OCI-LY3 (cell line): ENCODE measurements at regions not wholly inside any gene's neighbourhood (a gene's known extent, or its start where the extent isn't known, plus 50 kb on each side); places are given as distances from the start of the nearest gene placed in this dataset.
"Not testable (repeated sequence)": the region's sequence is repeated elsewhere in the genome, so short reads cannot be mapped to it uniquely, and the experiment has no call there.

Experiments used
- H2AFZ ChIP-seq: fragments of 200-600, 300-600 bp; shearing (Covaris generic); 2 replicates; pipeline ENCODE4 v1.6.0; 2014; ENCODE audit warnings: antibody characterized with exemption, low read depth, low read length
- H3K27ac ChIP-seq: fragments of 200-600, 300-600 bp; sonication (generic); 2 replicates; pipeline ENCODE4 v1.5.1; 2014; ENCODE audit warnings: mild to moderate bottlenecking, low read length, moderate library complexity, mixed read lengths
- H3K27me3 ChIP-seq: fragments of 200-600, 300-600 bp; sonication (generic); 2 replicates; pipeline ENCODE4 v1.6.1; 2014; ENCODE audit warnings: low read depth, low read length, mixed read lengths
- H3K36me3 ChIP-seq: fragments of 200-600, 300-600 bp; sonication (generic); replicated peaks from 2 replicates; pipeline ENCODE3; 2014; ENCODE audit warnings: low read depth, low read length, mixed read lengths
- H3K4me1 ChIP-seq: fragments of 300-600, 200-600 bp; sonication (generic); 2 replicates; pipeline ENCODE4 v1.6.1; 2014; ENCODE audit warnings: low read length, mixed read lengths
- H3K4me2 ChIP-seq: fragments of 200-600, 300-600 bp; sonication (generic); 2 replicates; pipeline ENCODE4 v1.6.1; 2014; ENCODE audit warnings: low read length, mixed read lengths
- H3K4me3 ChIP-seq: fragments of 300-600, 200-600 bp; sonication (generic); 2 replicates; pipeline ENCODE4 v1.5.1; 2014; ENCODE audit warnings: antibody characterized with exemption, mild to moderate bottlenecking, low read length, moderate library complexity
- H3K79me2 ChIP-seq: fragments of 300-600, 200-600 bp; shearing (Covaris generic); 2 replicates; pipeline ENCODE4 v1.6.1; 2014; ENCODE audit warnings: mild to moderate bottlenecking, low read length, mixed read lengths
- H3K9ac ChIP-seq: fragments of 300-600, 200-600 bp; shearing (Covaris generic); 2 replicates; pipeline ENCODE4 v1.6.0; 2014; ENCODE audit warnings: mild to moderate bottlenecking, low read length, moderate library complexity
- H3K9me3 ChIP-seq: fragments of 200-600, 300-600 bp; shearing (Covaris generic); 2 replicates; pipeline ENCODE4 v1.6.1; 2014; ENCODE audit warnings: low read length, mixed read lengths; ENCODE audit not compliant: insufficient read depth
- H4K20me1 ChIP-seq: fragments of 200-600, 300-600 bp; sonication (generic); 2 replicates; pipeline ENCODE4 v1.6.1; 2016; ENCODE audit warnings: low read length, mixed read lengths; ENCODE audit not compliant: insufficient read depth
- CTCF ChIP-seq: fragments of 200-600, 300-600 bp; sonication (generic); IDR thresholded peaks from 2 replicates; pipeline ENCODE4 v1.5.1; 2014; ENCODE audit warnings: antibody characterized with exemption, low read length, low read depth
- EZH2phosphoT487 ChIP-seq: fragments of 200-600 bp; shearing (Covaris generic); IDR thresholded peaks from 2 replicates; pipeline ENCODE4 v1.6.1; 2018; ENCODE audit warnings: antibody characterized with exemption, mixed run types, low read depth

- no peak overlapping the region for H3K9ac ChIP-seq
- H3K4me1 ChIP-seq: no peaks in the 10 kb centered on the region
- H2AFZ ChIP-seq: no peak overlapping the region
- H3K4me3 ChIP-seq: no peak overlapping the region
- H3K79me2 ChIP-seq: no peaks in the 10 kb centered on the region
- no peak overlapping the region for H3K27ac ChIP-seq
- H3K4me2 ChIP-seq: no peak overlapping the region
- no peaks in the 10 kb centered on the region for H3K9me3 ChIP-seq
- H3K36me3 ChIP-seq: no peaks in the 10 kb centered on the region
- TF ChIP-seq CTCF: no peak
- no peaks in the 10 kb centered on the region for H3K27me3 ChIP-seq
- H4K20me1 ChIP-seq: no peaks in the 10 kb centered on the region
Observed at GRCh38 chr10:8163824-8164223, 109.3 kb downstream of the GATA3 start.

- not testable (repeated sequence) for H3K36me3 ChIP-seq, H3K4me1 ChIP-seq
Observed at GRCh38 chr10:8164640-8165039, 110.2 kb downstream of the GATA3 start.

GRCh38 chr10:8168836-8169235 is 114.3 kb downstream of the GATA3 start:
- no peaks in the 10 kb centered on the region for H3K36me3 ChIP-seq

More at GRCh38 chr10:8164640-8165039, 110.2 kb downstream of the GATA3 start:
- H4K20me1 ChIP-seq, H3K9ac ChIP-seq, H2AFZ ChIP-seq, H3K27me3 ChIP-seq, H3K9me3 ChIP-seq, H3K4me3 ChIP-seq, H3K79me2 ChIP-seq, H3K27ac ChIP-seq, H3K4me2 ChIP-seq: not testable (repeated sequence)

GRCh38 chr10:8171008-8171407 is 116.5 kb downstream of the GATA3 start:
- Histone ChIP-seq H3K36me3 (no peaks in the 10 kb centered on the region), H2AFZ (no peak overlapping the region), H3K9ac (no peak overlapping the region), H3K9me3 (no peaks in the 10 kb centered on the region), H3K27me3 (no peaks in the 10 kb centered on the region), H4K20me1 (no peaks in the 10 kb centered on the region), H3K4me1 (no peaks in the 10 kb centered on the region), H3K79me2 (no peaks in the 10 kb centered on the region), H3K4me2 (no peak overlapping the region), H3K4me3 (no peak overlapping the region), H3K27ac (no peak overlapping the region)
- TF ChIP-seq EZH2phosphoT487 (no peak), CTCF (no peak)

More at GRCh38 chr10:8168836-8169235, 114.3 kb downstream of the GATA3 start:
- H3K9ac ChIP-seq: no peak overlapping the region
- TF ChIP-seq EZH2phosphoT487: no peak
- no peak for TF ChIP-seq CTCF
- H3K27ac ChIP-seq: no peak overlapping the region
- H4K20me1 ChIP-seq: no peaks in the 10 kb centered on the region
- H3K9me3 ChIP-seq: no peaks in the 10 kb centered on the region
- H3K4me2 ChIP-seq: no peak overlapping the region
- H3K27me3 ChIP-seq: no peaks in the 10 kb centered on the region
- no peak overlapping the region for H2AFZ ChIP-seq
- H3K4me3 ChIP-seq: no peak overlapping the region
- no peaks in the 10 kb centered on the region for H3K79me2 ChIP-seq
- no peaks in the 10 kb centered on the region for H3K4me1 ChIP-seq

- no peaks in the 10 kb centered on the region for H3K79me2 ChIP-seq
- H3K9me3 ChIP-seq: no peaks in the 10 kb centered on the region
- H3K27me3 ChIP-seq: no peaks in the 10 kb centered on the region
- TF ChIP-seq EZH2phosphoT487 (no peak), CTCF (no peak)
- H3K27ac ChIP-seq: no peak overlapping the region
- H3K36me3 ChIP-seq: no peaks in the 10 kb centered on the region
- H3K4me3 ChIP-seq: no peak overlapping the region
- H2AFZ ChIP-seq: no peak overlapping the region
- no peaks in the 10 kb centered on the region for H3K4me1 ChIP-seq
- no peaks in the 10 kb centered on the region for H4K20me1 ChIP-seq
- H3K9ac ChIP-seq: no peak overlapping the region
- H3K4me2 ChIP-seq: no peak overlapping the region
Observed at GRCh38 chr10:8172604-8173003, 118.1 kb downstream of the GATA3 start.
